WTC11 (cell line): ENCODE measurements at regions not wholly inside any gene's neighbourhood (a gene's known extent, or its start where the extent isn't known, plus 50 kb on each side); places are given as distances from the start of the nearest gene placed in this dataset.

Experiments used
- CREB1 ChIP-seq: sonication (generic); formaldehyde crosslinking; IDR thresholded peaks from 2 replicates; pipeline ENCODE4 v1.8.0; 2023; ENCODE audit warnings: mild to moderate bottlenecking, missing genetic modification reagents
- CTCF ChIP-seq: fragments of 200-600 bp; IDR thresholded peaks from 2 replicates; pipeline ENCODE4 v1.8.0; 2022; ENCODE audit warnings: antibody characterized with exemption
- EMX1 ChIP-seq: fragments of 250-450 bp; sonication (Bioruptor Pico); IDR thresholded peaks from 2 replicates; pipeline ENCODE4 v1.8.0; 2021; ENCODE audit warnings: mild to moderate bottlenecking
- FOXJ3 ChIP-seq: sonication (generic); formaldehyde crosslinking; IDR thresholded peaks from 2 replicates; pipeline ENCODE4 v1.9.0; 2021; ENCODE audit warnings: missing genetic modification reagents, mild to moderate bottlenecking, borderline replicate concordance
- FOXP4 ChIP-seq: sonication (generic); formaldehyde crosslinking; IDR thresholded peaks from 2 replicates; pipeline ENCODE4 v1.8.0; 2022; ENCODE audit warnings: mild to moderate bottlenecking, missing genetic modification reagents
- HMGXB4 ChIP-seq: sonication (generic); formaldehyde crosslinking; IDR thresholded peaks from 2 replicates; pipeline ENCODE4 v1.8.1; 2023; ENCODE audit warnings: mild to moderate bottlenecking, moderate library complexity, missing genetic modification reagents
- NFYB ChIP-seq: sonication (generic); formaldehyde crosslinking; conservative IDR thresholded peaks from 2 replicates; pipeline ENCODE4 v1.8.0; 2022; ENCODE audit warnings: low read depth, missing genetic modification reagents
- TEAD4 ChIP-seq: sonication (generic); formaldehyde crosslinking; IDR thresholded peaks from 2 replicates; pipeline ENCODE4 v1.8.0; 2022; ENCODE audit warnings: mild to moderate bottlenecking, missing genetic modification reagents
- ZBTB21 ChIP-seq: sonication (generic); formaldehyde crosslinking; IDR thresholded peaks from 2 replicates; pipeline ENCODE4 v1.8.1; 2023; ENCODE audit warnings: mild to moderate bottlenecking, missing genetic modification reagents, borderline replicate concordance
- TF ChIP-seq, protein P1 (sequence below): sonication (generic); formaldehyde crosslinking; IDR thresholded peaks from 2 replicates; pipeline ENCODE4 v1.8.0; 2022; ENCODE audit warnings: mild to moderate bottlenecking, missing genetic modification reagents

GRCh38 chr4:45302828-45303227, 576.5 kb upstream of the GNPDA2 start:
- TF ChIP-seq EMX1 (no peak), CTCF (no peak), FOXP4 (CRISPR knock-in tag) (no peak), HMGXB4 (CRISPR knock-in tag) (no peak), ZBTB21 (CRISPR knock-in tag) (no peak), NFYB (CRISPR knock-in tag) (no peak), CREB1 (CRISPR knock-in tag) (no peak), FOXJ3 (CRISPR knock-in tag) (no peak), TEAD4 (CRISPR knock-in tag) (no peak)
- TF ChIP-seq, protein P1, sequence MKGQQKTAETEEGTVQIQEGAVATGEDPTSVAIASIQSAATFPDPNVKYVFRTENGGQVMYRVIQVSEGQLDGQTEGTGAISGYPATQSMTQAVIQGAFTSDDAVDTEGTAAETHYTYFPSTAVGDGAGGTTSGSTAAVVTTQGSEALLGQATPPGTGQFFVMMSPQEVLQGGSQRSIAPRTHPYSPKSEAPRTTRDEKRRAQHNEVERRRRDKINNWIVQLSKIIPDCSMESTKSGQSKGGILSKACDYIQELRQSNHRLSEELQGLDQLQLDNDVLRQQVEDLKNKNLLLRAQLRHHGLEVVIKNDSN (CRISPR knock-in tag): no peak
